LNCaP clone FGC (cell line): ENCODE measurements at regions not wholly inside any gene's neighbourhood (a gene's known extent, or its start where the extent isn't known, plus 50 kb on each side); places are given as distances from the start of the nearest gene placed in this dataset.

Experiments
- DNase-seq: peaks from one replicate; pipeline ENCODE4 v3.0.0-alpha.2; 2011; ENCODE audit warnings: low read depth
- H3K4me3 ChIP-seq: 2 replicates; pipeline ENCODE4 v1.5.1; 2011; ENCODE audit warnings: mild to moderate bottlenecking, low read depth, low read length, control low read depth
- TF ChIP-seq, protein P1 (sequence below): IDR thresholded peaks from 2 replicates; pipeline ENCODE4 v1.5.1; 2012; ENCODE audit warnings: mild to moderate bottlenecking; ENCODE audit not compliant: control insufficient read depth, insufficient read depth; ENCODE audit errors: extremely low read depth

DNA sequence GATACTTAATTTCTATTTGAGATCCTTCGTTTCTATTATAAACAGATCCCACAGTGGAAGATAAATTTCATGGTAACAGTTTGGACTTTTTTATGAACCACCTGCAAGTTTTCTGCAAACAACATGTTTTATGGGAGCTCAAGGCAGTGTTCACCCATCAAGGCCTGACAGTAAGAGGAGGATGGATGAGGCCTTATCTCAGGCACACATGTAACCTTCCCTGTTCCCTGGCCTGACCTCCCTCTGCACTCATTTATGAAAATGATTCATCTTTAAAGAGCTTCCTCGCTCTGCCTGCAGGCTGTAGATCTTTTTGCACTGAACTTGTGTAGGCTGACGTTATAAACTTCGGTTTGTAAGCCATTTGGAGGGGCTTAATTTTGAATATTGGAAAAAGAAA is 500.1 kb downstream of the GATA3 start:
- DNase-seq: no peak
- H3K4me3 ChIP-seq: no peak overlapping the region
- TF ChIP-seq, protein P1, sequence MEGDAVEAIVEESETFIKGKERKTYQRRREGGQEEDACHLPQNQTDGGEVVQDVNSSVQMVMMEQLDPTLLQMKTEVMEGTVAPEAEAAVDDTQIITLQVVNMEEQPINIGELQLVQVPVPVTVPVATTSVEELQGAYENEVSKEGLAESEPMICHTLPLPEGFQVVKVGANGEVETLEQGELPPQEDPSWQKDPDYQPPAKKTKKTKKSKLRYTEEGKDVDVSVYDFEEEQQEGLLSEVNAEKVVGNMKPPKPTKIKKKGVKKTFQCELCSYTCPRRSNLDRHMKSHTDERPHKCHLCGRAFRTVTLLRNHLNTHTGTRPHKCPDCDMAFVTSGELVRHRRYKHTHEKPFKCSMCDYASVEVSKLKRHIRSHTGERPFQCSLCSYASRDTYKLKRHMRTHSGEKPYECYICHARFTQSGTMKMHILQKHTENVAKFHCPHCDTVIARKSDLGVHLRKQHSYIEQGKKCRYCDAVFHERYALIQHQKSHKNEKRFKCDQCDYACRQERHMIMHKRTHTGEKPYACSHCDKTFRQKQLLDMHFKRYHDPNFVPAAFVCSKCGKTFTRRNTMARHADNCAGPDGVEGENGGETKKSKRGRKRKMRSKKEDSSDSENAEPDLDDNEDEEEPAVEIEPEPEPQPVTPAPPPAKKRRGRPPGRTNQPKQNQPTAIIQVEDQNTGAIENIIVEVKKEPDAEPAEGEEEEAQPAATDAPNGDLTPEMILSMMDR: no peak

DNA sequence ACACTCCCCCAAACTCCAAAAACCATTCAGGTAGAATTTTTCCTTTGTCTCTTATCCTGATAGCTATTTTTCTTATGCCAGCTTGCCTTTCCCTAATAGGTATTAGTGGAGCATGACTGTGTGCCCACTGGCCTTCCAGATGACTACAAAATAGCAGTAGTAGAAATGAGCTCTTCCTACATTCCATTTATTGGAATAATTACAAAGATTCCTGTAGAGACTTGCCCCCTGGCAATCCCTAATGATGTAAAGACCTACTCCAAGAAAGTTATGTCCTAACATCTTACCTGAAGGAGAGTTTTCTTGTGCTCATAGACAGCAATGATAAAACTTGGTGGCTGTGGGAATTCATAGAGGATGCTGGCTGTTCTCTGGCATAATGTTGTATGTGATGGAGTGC is 501.8 kb downstream of the GATA3 start:
- no peak overlapping the region for H3K4me3 ChIP-seq
- TF ChIP-seq, protein P1: no peak
- DNase-seq: no peak

DNA sequence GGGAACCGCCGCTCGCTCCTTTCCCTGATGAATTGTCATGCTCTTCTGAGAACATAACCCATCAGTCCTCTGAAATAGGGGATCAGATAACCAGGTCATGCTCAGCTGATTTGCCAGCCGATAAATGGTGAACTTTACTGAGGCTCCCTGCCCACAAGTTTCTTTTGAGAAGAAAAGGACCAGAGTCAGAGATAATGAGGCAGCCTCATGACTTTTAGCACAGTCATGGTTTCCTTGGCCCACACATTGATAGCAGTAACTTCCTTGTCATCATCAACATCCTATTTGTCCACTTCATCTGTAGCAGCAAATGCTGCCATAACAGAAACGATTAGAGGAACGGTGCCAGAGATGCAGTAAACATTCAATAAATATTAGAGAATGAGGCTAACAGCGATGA is 509.0 kb downstream of the GATA3 start:
- TF ChIP-seq, protein P1: no peak
- DNase-seq: no peak
- no peak overlapping the region for H3K4me3 ChIP-seq

DNA sequence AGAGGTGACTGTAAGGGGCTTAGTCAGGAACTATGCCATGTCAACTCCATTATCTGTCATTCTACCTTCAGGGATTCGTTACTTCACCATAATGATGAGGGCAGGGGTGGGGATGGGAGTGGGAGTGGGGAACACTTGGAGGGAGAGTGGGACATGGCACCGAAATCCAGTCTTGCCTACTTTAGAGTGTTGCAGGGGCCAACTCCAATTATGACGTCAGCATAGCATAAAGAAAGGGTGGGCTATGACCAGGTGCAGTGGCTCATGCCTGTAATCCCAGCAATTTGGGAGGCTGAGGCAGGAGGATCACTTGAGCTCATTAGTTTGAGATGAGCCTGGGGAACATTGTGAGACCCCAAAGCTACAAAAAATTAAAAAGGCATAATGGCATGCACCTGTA is 512.2 kb downstream of the GATA3 start:
- no peak for DNase-seq
- no peak overlapping the region for H3K4me3 ChIP-seq
- TF ChIP-seq, protein P1: no peak

DNA sequence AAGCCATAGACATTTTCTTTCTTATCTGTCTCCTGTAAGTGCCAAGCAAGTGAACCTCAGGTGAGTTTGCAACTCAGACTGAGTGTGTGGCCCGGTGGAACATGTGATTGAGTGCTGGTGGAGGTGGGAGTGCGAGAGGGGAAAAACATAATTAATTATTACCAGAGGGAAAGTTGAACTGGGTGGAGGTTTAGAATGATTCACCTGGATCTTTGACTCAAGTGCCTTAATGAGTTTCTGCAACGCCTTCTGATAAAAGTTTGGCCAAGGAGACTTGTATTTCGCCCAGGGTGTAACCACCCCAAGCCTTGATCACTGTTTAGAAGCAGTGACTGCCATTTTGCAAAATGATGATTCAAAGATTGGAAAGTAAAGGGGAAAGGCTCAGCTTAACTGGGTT is 513.9 kb downstream of the GATA3 start:
- DNase-seq: no peak
- no peak overlapping the region for H3K4me3 ChIP-seq
- TF ChIP-seq, protein P1: no peak

DNA sequence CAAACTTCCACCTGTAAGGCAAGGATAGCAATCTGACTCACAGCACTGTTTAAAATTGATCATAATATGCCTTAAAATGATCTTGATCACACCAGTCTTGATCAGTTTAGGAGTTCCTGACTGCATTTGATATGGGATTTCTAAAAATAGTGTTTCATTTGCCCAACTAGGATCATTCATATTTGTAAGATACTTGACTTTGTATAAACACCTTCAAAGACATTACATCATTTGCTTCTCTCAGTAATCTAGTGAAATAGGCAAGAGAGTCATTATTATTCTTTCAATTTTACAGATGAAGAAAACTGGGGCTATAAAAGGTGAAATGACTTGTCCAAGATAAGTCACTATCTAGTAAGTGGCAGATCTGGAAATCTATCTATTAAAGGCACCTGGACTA is 521.1 kb downstream of the GATA3 start:
- no peak overlapping the region for H3K4me3 ChIP-seq
- TF ChIP-seq, protein P1: no peak
- DNase-seq: no peak

DNA sequence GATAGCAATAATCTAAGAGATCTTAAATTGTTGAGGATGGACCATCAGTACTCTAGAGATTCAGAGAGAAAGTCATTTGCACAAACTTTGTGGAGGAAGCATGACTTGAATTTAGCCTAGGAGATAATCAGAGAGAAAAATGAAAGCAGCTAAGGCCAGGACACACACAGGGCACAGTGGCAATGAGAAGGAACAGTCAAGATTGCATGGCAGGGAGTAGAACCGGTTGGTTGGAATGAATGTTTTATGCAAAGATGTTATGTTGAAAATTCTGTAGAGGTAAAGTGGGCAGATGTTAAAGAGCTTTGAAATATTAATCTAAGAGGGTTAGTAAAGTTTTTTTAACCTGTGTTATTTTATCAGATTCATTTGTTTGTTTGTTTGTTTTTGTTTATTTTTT is 521.8 kb downstream of the GATA3 start:
- DNase-seq: no peak
- H3K4me3 ChIP-seq: no peak overlapping the region
- TF ChIP-seq, protein P1: no peak
